ENCODE measurements at regions not wholly inside any gene's neighbourhood (a gene's known extent, or its start where the extent isn't known, plus 50 kb on each side); places are given as distances from the start of the nearest gene placed in this dataset.
"Not testable (repeated sequence)": the region's sequence is repeated elsewhere in the genome, so short reads cannot be mapped to it uniquely, and the experiment has no call there.

- no peak for DNase-seq (ENCODE audit: low read depth, low spot score)
Observed at GRCh38 chr17:63019138-63019873, 53.3 kb downstream of the TANC2 start.

GRCh38 chr17:63022567-63022966 lies 56.5 kb downstream of the TANC2 start:
- no peak for DNase-seq (ENCODE audit: low read depth, low spot score)

- no peak for DNase-seq (ENCODE audit: low read depth, low spot score)
Observed at GRCh38 chr17:63023049-63023448, 57.0 kb downstream of the TANC2 start.

- DNase-seq (ENCODE audit: low read depth, low spot score): no peak
Observed at GRCh38 chr17:63024201-63024600, 58.2 kb downstream of the TANC2 start.

GRCh38 chr17:63024716-63025115 lies 58.7 kb downstream of the TANC2 start:
- DNase-seq (ENCODE audit: low read depth, low spot score): peak; percentile 58

GRCh38 chr17:63025637-63026036 lies 59.6 kb downstream of the TANC2 start:
- DNase-seq (ENCODE audit: low read depth, low spot score): not testable (repeated sequence)

- peak; percentile 66 for DNase-seq (ENCODE audit: low read depth, low spot score)
Observed at GRCh38 chr17:63029541-63029940, 63.5 kb downstream of the TANC2 start.

- no peak for DNase-seq (ENCODE audit: low read depth, low spot score)
Observed at GRCh38 chr17:63032142-63032541, 66.1 kb downstream of the TANC2 start.

GRCh38 chr17:63033142-63033541 lies 67.1 kb downstream of the TANC2 start:
- DNase-seq (ENCODE audit: low read depth, low spot score): no peak

- peak; percentile 57 for DNase-seq (ENCODE audit: low read depth, low spot score)
Observed at GRCh38 chr17:63035271-63035670, 69.2 kb downstream of the TANC2 start.

GRCh38 chr17:63035695-63036094 lies 69.7 kb downstream of the TANC2 start:
- DNase-seq (ENCODE audit: low read depth, low spot score): peak; percentile 65

GRCh38 chr17:63039342-63039741 lies 73.3 kb downstream of the TANC2 start:
- no peak for DNase-seq (ENCODE audit: low read depth, low spot score)

GRCh38 chr17:63039899-63040602 lies 74.0 kb downstream of the TANC2 start:
- DNase-seq (ENCODE audit: low read depth, low spot score): peak; percentile 56

GRCh38 chr17:63040816-63041215 lies 74.8 kb downstream of the TANC2 start:
- no peak for DNase-seq (ENCODE audit: low read depth, low spot score)

- DNase-seq (ENCODE audit: low read depth, low spot score): no peak
Observed at GRCh38 chr17:63041251-63041650, 75.2 kb downstream of the TANC2 start.

- DNase-seq (ENCODE audit: low read depth, low spot score): no peak
Observed at GRCh38 chr17:63041722-63042121, 75.7 kb downstream of the TANC2 start.

GRCh38 chr17:63042256-63042812 lies 76.3 kb downstream of the TANC2 start:
- DNase-seq (ENCODE audit: low read depth, low spot score): no peak

- not testable (repeated sequence) for DNase-seq (ENCODE audit: low read depth, low spot score)
Observed at GRCh38 chr17:63057560-63057959, 91.5 kb downstream of the TANC2 start.

GRCh38 chr17:63066158-63066813 lies 100.3 kb downstream of the TANC2 start:
- DNase-seq (ENCODE audit: low read depth, low spot score): no peak

- DNase-seq (ENCODE audit: low read depth, low spot score): no peak
Observed at GRCh38 chr17:63069245-63069644, 103.2 kb downstream of the TANC2 start.

- DNase-seq (ENCODE audit: low read depth, low spot score): no peak
Observed at GRCh38 chr17:63070031-63070430, 104.0 kb downstream of the TANC2 start.

- DNase-seq (ENCODE audit: low read depth, low spot score): no peak
Observed at GRCh38 chr17:63071797-63072196, 105.8 kb downstream of the TANC2 start.

Measured in astrocyte of the hippocampus (primary cell).